Right lung (tissue), 2 donors: ENCODE measurements at regions not wholly inside any gene's neighbourhood (a gene's known extent, or its start where the extent isn't known, plus 50 kb on each side); places are given as distances from the start of the nearest gene placed in this dataset.

Source experiments
- DNase-seq, 2 donors: peaks; one replicate each; pipeline ENCODE4 v3.0.0-alpha.2; 2013

DNA sequence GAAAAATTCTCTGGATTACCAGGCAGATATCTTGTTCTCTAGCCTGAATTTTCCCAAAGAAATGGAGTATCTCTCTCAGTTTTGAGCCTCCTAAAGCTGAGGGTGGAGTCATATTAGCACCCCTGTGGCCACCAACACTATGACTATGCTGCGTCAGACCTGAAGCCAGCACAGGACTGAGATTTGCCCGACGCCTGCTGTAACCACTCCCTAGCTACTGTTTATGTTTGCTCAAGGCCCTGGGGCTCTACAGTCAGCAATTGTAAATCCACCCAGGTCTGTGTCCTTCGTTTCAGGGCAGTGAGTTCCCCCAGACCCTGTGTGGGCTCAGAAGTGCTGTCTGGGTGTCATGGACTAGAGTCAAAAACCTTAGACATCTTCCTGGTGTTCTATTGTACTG is 61.4 kb downstream of the ZXDA start:
- DNase-seq: no peak

DNA sequence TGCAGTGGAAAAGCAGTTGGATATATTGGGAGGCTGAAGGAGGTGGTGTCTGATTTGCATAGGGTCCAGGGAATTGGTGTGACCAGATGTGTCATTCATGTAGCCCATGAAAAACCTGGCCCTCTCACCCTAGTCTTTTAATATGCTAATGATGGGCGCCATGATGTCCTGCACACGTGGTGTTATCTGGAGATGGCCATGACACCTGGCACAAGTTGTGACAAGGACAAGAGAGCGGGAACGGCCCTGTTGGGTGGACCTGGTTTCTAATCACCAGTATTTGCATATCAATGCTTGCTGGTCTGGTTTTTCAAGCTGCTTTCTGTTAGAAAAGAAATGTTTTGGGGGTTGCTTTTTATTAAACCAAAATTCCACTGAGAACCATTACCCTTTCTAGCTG is 87.4 kb downstream of the ZXDA start:
- DNase-seq: no peak

DNA sequence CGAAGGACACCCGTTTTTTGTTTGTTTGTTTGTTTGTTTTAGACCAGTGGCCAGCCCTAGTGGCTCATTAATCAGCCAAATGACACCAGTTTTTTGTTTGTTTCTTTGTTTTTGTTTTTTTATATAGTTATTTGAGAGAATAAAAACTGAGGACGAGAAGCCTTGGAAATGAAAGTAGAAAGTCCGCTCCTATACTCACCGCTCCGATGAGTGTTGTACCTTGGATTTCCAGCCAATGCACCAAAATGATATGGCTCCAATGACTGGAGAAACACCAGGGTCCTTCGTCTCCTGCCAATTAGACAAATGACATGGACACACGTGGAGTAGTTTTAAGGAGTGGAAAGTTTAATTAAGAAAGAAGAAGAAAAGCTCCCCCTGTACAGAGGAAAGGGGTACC is 87.9 kb downstream of the ZXDA start:
- DNase-seq: no peak

DNA sequence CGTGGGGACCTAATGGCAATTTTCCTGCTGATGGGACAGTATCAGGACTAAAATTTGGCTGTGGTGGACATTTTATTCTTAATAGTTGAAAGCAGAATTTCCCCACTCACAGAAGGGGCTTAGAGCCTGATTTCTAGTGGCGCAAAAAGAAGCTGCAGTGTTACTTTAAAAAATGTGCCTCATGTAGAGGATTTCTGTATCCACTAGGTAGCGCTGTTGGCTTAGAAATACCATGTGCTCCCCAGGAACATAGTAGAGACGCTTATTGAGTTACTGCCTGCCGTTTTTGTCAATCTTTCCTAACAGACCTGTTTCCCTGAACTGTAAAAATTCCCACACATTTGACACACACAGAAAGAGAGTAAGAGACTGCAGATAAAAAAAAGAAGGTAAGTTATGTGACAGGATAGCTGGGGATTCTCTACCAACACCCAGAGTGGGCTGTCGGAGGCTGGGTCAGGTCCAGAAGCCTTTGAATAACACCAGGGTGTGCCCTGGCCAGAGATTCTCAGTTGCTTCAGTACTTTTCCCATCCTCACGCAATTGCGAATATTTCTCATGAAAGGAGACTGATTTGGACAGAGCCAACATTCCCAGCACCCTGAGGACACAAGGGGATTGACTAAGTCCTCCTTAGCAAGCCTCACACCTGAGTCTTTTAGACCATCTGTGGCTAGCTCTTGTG is 88.4 kb downstream of the ZXDA start:
- DNase-seq: peak; percentile 20 to 32

DNA sequence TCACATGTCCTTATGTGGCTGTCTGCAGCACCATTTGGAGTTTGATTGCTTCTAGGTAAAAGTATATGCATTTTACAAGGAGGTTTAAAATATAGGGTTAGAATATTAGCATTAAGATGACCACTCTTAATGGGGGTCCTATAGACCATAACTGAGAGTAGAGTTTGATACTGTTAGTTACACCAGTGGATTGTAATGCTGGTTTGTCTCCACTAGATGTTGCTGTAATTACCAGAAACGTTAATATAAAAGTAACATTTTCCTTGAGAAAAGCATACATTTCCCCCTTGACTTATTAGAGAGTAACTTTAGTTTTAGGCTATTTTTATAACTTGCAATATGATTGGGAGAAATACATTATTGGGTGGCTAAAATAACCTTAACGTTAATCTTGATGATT is 93.0 kb downstream of the ZXDA start:
- no peak for DNase-seq

DNA sequence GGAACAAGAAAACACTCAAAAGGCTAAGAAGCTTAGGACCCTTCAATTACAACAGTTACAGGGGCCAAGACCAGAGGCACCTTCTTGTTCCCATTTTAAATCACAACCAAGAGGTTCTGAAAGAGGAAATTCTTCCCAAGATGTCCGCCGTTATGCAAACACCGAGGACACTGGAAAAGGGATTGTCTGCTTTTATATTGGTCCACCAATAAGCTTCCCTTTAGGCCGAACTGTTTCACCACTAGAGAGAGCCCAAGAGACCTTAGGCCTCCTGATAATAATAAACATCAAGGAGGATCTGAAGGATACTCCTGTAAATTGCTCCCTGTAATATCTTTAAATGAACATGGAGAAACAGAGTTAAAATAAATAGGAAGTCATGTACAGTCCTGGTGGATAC is 92.6 kb upstream of the NLRP2B start:
- DNase-seq: no peak

DNA sequence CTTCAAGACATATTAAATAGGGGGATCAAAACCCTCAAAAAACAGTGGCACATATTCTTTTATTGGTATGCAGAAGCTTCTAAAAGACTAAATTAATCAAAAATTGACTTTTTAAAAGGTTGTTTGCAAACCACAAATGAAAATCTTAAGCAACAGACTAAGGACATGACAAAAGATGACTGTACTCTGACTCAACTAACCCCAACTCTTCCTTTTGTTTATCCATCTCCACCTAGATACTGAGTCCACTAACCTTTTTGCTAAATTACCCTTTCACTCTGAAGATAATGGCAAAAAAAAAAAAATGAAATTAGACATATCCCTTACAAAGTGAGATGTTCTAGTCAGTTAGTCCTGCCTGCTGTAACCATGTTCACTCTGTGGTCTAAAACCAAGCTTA is 91.6 kb upstream of the NLRP2B start:
- DNase-seq: no peak

DNA sequence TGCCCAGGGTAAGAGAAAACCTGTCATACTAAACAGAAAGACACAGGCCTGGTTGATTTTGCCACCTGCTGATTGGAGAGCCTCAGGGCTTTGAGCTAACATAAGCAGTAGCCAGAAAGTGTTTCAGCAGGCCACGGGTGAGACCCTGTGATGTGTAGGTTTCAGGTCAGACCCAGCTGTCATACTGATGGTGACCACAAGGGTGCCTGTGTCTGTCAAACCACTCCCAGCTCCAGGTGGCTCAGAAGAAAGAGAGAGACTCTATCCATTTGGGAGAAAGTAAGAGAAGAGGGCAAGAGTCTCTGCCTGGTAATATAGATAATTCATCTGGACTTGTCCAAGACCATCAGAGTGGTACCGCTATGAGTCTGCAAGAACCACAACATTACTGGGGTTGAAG is 72.8 kb upstream of the NLRP2B start:
- DNase-seq: no peak

DNA sequence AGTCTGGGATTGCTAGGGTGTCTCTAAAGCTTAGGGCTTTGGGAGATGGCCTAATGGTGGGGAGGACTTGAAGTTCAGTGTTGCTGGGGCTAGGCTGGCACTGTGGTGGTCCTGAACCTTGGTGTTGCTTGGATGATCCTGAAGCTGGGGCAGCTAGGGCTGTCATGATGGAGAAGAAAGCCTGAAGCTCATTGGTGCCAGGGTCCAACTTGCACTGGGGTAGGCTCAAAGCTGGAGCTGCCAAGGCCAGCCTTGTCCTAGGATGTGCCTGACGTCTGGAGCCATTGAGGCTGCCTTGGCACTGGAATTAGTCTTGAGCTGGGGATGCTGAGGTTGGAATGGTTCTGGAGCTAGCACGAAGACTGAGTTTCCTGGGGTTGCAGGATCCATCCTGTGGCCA is 61.0 kb upstream of the NLRP2B start:
- no peak for DNase-seq

DNA sequence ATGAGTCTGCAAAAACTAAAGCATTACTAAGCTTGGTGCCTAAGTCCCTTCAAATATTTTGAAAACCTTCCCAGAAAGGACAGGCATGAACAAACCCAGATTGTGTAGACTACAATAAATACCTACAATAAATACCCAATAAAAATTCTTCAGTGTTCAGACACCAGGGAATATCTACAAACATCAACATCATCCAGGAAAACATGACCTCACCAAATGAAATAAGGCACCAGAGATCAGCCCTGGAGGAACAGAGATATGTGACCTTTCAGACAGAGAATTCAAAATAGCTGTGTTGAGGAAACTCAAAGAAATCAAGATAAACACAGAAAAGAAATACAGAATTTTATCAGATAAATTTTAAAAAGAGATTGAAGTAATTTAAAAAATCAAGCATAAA is 57.8 kb upstream of the NLRP2B start:
- no peak for DNase-seq
